SKM-1 (cell line): ENCODE measurements at regions not wholly inside any gene's neighbourhood (a gene's known extent, or its start where the extent isn't known, plus 50 kb on each side); places are given as distances from the start of the nearest gene placed in this dataset.
"Not testable (repeated sequence)": the region's sequence is repeated elsewhere in the genome, so short reads cannot be mapped to it uniquely, and the experiment has no call there.

ENCODE experiments used
- DNase-seq: peaks from one replicate; lab custom pipeline; 2025; ENCODE audit not compliant: unreplicated experiment; lab: John Stamatoyannopoulos, UW

DNA sequence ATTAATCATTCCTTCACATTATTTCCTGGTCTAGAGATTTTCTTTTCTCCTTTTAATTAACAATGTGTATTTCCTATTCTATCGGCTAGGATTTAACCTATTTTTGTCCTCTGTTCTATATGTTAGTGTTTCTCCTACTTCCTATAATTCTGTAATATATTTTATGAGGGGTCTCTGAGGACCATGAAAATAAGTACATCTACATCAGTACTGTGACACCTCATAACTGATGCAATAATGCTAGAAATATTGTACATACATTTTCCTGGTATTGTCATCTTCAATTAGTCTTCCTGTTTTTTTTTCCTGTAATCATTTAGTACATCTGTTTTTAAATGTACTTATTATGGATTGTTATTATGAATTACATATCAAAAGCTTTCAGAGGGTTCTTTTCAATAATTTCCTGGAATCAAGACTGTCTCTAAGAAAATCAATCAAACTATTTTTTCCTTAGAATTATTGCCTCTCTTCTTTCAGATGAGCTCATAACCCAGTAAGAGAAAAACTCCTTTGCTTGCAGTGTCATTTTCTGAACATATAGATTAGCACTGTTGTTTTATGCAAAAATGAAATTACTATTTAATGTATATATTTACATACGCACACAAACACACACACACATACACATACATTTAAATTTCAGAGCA lies 1004.3 kb downstream of the SLITRK5 start:
- DNase-seq: no peak

DNA sequence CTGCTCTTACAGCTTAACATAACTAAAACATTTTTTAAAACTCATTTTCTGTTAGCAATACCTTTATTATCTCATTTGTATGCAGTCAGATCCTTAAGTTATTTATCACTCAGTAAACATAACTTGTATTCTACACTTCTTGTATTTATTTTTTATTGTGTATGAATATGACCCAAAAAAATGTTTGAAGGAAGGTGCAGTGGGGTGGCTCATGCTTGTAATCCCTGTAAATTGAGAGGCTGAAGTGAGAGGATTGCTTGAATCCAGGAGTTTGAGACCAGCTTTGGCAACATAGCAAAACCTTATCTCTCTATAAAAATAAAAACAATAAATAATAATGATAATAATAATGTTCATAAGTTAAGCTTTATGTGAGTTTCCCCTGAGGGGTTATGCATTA lies 1004.8 kb downstream of the SLITRK5 start:
- no peak for DNase-seq

DNA sequence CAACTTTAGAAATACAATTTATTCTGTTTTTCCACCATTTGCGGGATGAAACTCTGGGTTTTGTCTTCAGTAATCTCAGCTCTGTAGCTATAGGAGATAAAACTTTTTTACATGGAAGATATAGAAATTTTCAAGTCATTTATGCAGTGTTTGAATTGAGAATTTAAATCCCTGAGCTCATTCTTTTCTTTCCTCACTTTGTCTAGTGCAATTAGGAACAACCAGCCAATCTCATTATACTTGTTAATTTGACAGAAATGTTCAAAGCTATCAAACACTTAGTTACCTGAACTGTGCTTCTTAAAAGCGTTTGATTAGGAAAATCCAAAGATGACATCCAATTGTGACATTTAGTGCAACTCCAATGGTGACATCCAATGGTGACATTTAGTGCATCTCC lies 1014.3 kb downstream of the SLITRK5 start:
- DNase-seq: no peak

DNA sequence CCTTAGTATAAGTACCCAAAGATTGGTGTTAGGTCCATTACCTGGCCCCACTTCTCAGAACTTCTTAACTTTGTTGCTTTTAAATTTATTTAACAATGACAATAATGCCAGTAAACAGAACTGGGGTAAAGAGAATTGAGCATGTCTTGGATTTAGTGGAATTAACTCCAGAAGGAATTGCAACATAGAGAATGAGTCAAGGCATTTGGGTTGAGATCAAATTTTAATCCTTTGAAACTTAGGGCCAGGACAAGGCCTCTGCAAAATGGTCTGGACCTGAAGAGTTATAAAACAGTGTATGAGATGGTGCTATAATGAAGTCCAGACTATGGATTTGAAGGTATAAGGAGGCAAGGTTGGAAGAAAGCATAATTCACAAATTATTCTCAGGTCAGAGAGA lies 1030.4 kb downstream of the SLITRK5 start:
- DNase-seq: no peak

DNA sequence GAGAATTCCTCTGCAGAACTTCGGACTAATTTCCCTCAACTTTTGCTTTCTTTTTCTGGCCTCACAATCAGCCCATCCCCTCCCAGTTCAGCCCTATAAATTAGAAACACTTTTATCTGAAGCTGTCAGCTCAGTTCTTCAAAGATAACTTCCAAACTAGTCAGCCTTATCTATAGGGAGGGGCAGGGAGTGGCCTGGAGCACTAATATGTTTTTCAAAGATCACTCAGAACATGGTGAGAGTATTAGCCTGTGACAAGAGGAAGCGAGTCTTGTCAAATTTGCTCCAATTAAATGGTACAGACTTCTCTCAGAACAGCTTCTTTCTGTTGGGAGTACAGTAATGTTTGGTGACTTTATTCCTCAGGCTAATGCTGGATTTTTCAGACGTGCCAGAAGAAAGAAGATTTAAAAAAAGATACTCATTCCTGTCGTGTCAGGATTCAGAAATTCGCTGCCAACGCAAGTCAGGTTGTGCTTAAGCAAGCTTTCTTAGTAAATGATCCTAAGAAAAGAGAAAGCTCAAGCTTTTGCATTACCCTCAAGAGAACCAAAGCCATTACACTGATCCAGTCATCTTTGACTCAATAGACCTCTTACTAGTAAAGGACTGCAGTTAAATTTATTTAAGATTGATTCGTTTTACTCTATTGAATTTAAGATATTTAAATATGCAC lies 1033.6 kb downstream of the SLITRK5 start:
- no peak for DNase-seq

DNA sequence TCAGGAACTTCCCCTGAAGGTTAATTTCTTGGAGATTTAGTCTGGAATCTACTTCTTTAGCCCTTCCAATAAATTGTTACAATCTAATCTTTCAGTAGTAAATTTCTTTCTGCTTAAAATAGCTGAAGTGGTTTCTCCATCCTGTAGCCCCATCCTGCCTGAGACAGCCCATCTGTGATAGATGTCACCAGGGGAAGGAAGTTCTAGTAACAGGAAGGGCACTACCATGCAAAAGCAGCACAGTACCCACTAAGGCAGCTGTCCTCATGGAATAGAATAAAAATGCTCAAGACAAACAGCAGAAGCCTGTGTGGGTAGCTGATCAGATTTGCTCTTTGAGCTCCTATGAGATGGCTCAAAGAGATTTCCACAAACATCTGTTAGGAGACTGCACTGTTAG lies 1036.5 kb downstream of the SLITRK5 start:
- no peak for DNase-seq

DNA sequence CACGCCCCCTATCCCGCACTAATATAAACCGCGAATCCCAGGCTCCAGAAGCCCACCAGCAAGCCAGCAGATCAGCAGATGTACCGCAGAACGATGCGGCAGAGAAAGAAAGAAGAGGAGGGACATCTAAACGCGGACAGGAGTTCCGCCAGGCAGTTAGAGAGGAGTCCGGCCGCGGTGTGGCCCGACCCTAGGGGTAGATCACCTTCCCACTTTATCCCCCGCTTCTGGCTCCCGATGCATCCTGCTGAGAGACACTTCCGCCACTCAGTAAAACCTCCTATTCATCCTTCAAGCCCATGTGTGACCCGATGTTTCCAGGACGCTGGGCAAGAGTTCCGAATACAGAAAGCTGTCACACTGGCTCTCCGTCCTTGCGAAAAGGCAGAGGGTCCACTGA lies 1046.8 kb downstream of the SLITRK5 start:
- DNase-seq: no peak

DNA sequence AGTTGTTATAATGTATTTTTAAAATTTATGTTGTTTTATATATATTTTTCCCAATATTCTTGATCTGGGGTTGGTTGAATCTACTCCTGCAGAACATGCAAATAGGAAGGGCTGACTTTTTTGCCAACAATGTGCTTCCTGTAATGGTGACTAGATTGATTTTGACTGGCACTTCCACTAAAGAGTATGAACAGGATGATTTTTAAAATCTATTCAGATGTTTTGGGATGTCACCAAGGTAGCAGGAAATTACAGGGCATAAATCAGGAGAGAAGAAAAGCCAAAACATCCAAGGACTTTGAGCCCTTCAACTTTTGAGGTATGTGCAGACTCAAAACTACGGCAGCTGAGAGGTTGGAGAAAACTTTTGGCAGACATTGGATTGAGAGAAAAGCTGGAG lies 1047.6 kb downstream of the SLITRK5 start:
- DNase-seq: no peak

DNA sequence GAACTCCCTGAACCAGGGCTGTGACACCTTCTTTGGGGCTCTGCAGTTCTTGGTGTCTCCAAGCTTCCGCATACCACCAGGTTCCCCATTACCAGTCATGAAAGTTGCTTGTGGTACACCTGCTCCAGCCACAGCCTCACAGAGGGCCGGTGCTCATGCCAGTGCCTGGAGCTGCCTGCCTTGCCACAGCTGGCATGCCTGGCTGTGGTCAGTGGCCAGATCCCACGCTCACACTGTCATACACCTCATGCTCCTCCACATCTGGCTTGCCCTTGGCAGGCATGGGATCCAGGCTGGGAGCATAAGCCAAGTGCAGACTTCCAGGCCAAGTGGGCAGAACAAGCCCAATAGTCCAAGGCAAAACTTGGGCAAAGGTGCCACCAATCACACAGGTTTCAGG lies 1054.9 kb downstream of the SLITRK5 start:
- DNase-seq: no peak

DNA sequence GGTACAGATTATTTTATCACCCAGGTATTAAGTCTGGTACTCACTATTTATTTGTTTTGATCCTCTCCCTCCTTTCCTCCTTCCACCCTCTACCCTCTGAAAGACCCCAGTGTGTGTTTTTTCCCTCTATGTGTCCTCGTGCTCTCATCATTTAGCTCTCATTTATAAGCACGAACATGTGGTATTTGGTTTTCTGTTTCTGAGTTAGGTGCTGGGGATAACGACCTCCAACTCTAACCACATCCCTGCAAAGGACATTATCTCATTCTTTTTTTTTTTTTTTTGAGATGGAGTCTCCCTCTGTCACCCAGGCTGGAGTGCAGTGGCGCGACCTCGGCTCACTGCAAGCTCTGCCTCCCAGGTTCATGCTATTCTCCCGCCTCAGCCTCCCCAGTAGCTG lies 1056.1 kb downstream of the SLITRK5 start:
- DNase-seq: not testable (repeated sequence)

DNA sequence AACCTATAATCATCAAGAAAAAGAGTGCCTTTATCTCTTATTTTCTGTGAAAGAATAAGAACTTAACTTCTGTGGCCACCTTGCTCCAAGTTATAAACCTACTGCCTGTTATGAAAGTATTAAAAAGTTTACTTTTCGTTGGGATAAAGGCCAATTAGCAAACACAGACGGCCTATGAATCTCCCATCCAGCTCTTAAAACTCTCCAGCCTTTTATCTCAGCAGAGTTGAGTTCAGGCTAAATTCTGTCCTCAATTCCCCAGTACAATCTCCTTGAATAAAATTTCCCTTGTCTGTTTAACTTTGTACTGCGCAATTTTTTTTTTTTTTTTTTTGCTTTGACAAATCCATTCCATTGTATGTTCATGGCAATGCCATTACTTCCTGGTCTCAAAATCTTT lies 1058.4 kb downstream of the SLITRK5 start:
- no peak for DNase-seq

DNA sequence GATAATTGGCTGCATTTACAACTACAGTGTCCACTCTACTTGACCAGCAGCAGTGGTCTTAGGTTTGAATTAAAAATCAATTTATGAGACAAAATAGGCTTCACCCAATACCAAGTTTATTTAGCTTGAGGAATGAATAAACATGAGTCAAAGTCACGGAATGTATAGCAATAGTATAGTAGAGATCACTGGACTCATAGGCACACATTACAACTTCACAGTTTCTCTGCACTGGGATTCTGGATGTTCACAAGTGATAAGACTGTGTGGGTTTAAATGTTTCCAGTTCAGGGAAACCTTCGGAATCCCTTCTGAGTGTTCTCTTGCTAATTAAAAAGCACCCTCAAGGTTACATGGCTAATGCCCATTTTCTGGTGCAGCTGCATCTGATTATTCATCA lies 1064.9 kb downstream of the SLITRK5 start:
- no peak for DNase-seq

DNA sequence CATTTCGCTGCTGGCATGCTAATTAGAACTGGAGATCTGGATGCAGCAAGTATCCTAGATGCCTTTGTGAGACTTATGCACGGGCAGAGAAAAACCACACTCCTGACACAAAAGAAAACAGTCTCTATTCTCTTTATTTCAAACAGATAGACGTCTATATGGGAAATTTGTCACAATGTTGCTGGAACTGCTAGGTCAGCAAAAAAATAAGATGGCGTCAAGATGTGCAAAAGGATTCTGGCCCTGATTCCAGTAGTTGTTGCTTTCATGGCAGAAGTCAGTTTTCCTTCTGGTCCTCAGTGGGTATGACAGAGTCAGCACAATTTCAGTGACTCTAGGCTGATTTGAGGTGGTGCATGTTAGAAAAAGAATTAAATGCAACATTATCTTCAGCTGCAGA lies 1068.0 kb downstream of the SLITRK5 start:
- DNase-seq: no peak

DNA sequence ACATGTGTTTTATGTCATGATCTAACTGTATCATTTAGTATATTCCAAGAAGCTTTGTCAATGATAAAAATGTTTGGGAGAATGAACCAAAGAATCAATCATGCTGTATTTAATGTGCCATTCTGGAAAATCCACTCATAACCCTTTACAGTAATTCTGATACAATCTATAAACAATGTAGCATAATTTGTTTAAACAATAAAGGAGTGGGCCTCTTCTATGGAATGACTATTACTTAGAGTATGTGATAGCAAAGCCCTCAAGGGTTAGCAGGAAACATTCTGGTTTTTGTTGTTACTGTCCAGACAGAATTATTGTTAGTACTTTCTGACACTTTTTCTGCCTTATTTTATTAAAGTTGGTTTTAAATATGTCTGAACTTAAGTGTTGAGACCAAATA lies 1073.1 kb downstream of the SLITRK5 start:
- no peak for DNase-seq

DNA sequence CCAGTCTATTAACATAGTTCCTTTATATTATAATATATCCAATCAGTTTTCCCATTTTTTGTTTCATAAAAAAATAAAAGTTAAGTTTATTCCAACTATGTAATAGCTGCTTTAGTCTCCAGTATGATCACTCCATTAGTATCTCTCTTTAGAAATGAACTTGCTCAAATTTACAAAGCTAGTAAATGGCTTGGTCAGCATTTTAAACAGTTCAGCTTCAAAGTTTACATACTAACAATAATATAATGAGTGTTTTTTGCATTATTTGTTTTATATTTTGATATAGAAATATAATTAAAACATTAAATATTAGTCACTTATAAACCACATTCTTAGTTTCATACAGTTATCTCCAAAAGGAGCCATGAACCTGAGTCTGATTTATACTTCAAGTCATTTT lies 1073.8 kb downstream of the SLITRK5 start:
- DNase-seq: no peak

DNA sequence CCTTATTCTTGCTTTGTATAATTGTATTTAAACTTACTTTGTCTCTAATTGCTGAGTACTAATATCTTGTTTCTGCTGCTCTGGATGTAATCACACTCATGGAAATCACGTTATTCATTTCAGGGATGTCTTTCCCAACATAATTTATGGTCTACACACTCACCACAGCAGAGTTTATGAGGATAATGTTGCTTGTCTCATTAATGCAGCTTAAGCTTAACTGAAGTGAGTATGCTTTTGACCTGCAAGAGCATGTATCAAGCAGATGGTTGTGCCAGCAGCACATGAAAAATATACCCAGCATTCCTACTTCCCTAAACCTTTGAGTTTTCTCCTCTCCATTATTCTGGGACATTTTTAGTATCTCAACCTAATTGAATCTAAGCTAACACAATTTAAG lies 1080.9 kb downstream of the SLITRK5 start:
- no peak for DNase-seq

DNA sequence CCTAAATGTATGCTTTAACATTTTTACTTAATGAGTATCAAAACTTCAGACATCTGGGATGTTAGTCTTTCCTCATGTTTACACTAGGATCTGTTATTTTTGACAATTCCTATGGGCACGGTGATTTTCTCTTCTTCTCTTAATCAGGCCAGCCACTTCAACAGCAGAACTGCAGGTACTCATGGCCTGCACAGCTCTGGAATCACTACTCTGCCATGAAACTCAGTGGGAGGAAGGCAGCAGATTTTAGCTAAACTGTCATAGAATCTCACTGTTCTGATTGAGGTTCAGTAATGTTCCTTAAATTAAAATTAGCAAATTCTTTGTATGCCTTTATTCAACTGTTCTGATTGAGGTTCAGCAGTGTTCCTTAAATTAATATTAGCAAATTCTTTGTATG lies 1083.0 kb downstream of the SLITRK5 start:
- DNase-seq: no peak

DNA sequence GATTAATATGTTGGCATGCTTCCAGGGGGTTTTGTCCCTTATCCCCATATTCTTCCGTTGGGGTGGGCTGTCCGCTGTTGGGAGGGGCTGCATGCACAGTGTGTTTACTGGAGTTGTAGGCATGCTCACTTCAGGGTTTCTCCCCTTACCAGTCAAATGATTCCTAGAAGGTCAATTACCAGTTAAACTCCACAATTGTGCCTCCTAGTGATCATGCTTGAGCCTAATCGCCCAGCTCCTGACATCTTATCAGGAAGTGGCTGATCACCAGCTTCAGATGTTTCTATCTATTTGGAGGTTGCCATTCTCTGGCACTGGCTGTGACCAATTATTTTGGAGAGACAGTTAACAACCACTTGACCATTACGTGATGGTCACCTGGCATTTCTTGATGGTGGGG lies 1090.0 kb downstream of the SLITRK5 start:
- DNase-seq: no peak

DNA sequence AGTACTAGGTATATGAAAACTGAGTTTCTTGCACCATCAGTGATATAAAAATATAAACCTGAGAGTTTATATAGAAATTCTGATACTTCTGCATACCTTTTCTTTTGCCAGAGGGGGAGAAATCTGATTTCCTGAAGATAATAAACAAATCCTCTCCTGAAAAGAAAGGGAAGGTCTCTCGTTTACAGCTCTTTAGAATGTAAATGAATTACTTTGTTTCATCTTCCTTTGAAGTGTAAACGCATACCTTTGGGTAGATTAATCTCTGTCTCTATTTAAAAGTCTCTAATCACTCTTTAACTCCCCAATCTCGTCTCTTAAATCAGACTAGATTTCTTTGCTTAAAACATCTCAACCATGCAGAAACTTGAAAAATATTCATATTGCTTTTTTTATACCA lies 1092.9 kb downstream of the SLITRK5 start:
- DNase-seq: no peak

DNA sequence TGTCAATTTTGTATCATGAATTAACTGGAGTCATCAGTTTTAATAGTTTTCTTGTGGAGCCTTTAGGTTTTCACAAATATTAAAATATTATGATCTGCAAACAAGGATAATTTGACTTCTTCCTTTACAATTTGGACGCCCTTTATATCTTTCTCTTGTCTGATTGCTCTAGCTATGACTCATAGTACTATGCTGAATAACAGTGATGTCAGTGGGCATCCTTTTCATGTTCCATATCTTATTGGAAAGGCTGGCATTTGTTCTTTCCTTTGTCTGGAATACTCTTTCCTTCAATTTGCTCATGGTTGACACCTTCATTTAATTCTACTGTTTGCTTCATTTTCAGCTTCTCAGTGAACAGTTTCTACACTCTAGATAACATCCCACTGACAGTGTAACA lies 1129.3 kb downstream of the SLITRK5 start:
- DNase-seq: no peak

DNA sequence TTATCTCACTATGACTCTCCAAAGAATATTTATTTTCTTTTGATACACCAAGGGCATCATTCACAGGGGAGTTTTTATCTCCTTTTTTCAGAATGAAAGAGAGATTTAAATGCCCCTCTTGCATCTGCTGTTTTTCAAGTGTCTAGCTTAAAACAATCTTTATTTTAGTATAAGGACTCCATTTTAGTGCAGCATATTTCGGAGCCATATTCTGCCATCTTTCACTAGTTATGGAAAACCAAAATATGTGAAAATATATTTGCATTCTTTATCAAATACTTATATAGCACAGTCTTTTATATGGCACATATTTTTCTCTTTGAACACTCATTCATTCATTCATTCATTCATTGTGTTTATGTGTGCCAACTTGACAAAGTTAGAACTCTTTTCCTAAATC lies 1130.2 kb downstream of the SLITRK5 start:
- no peak for DNase-seq

DNA sequence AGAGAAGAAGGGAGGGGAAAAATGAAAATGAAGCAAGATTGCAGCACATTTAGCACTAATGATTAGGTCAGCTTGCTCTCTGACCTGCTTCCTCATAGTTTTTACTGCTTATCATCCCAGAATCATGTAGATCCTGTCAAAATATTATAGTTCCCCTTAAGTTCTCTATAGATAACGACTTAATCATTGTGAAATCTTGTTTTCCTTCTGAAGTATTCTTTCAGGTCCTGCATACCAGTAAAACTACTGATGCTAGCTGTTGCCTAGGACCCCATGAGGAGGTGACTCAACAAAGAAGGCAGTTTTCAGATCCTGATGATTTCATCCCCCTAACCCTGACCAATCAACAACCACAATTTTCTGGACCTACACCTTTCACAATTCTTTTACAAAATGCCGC lies 1131.7 kb downstream of the SLITRK5 start:
- no peak for DNase-seq

DNA sequence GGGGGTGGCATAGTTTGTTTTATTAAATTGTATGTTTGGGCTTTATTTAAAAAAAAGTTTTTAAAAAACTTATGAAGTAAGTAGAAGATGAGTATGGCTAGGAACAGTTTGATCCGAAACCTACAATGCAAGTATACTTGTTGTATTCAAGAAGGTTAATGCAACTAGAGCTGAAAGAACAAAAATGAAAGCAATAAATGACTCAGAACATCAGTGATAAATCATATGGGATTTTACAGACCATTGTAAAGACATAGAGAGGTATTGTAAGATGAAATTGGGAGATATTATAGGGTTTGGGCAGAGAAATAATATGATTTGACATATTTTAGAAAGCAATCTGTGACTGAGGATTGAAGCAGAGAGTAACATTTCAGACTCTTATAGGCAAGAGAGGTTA lies 1135.3 kb downstream of the SLITRK5 start:
- no peak for DNase-seq
